Endothelial cell of umbilical vein (primary cell): ENCODE measurements at regions not wholly inside any gene's neighbourhood (a gene's known extent, or its start where the extent isn't known, plus 50 kb on each side); places are given as distances from the start of the nearest gene placed in this dataset.

Experiments
- BruUV-seq: library from RNA; stranded (reverse); fragments of 400-500 nt; replicated peaks from 2 replicates; lab custom pipeline; 2021; lab: Mats Ljungman, UMichigan
- CTCF ChIA-PET: fragments of 300-600, 350-600 bp; sonication (Branson Sonifier 250); formaldehyde crosslinking; loops from one replicate; lab custom pipeline; 2021; ENCODE audit warnings: antibody characterized with exemption, inconsistent platforms; lab: Charles Lee
- POLR2A ChIA-PET: fragments of 300-600, 350-600 bp; sonication (Branson Sonifier 250); formaldehyde crosslinking; loops from one replicate; lab custom pipeline; 2021; ENCODE audit warnings: antibody characterized with exemption, inconsistent platforms; lab: Charles Lee
- DNase-seq: peaks from one replicate; pipeline ENCODE4 v3.0.0-alpha.2; 2011; ENCODE audit warnings: low read depth, low spot score
- FAIRE-seq: peaks from 2 replicates; lab custom pipeline; 2011; peaks lifted over from hg19 to GRCh38; lab: Jason Lieb, UNC
- H2AFZ ChIP-seq: 2 replicates; pipeline ENCODE4 v1.6.0; 2012; ENCODE audit warnings: low read depth, low read length, control low read depth, inconsistent platforms
- H3K27ac ChIP-seq: 2 replicates; pipeline ENCODE4 v1.5.1; 2011; ENCODE audit warnings: low read depth, mild to moderate bottlenecking, control low read depth, low read length, moderate library complexity; ENCODE audit not compliant: insufficient read depth
- H3K27me3 ChIP-seq, 2 experiments: 2 replicates each; pipeline versions ENCODE4 v1.6.0 to v1.6.1; 2011; ENCODE audit warnings: low read length in 2 of 2, mixed read lengths in 1 of 2; ENCODE audit not compliant: control insufficient read depth in 2 of 2, insufficient read depth in 2 of 2
- H3K36me3 ChIP-seq, 2 experiments: 2 replicates in 1 of 2; 3 replicates in 1 of 2; pipeline ENCODE4 v1.5.1; 2011; ENCODE audit warnings: low read length in 2 of 2, mild to moderate bottlenecking in 1 of 2, moderate library complexity in 1 of 2; ENCODE audit not compliant: control insufficient read depth in 2 of 2, insufficient read depth in 2 of 2; ENCODE audit errors: extremely low read depth in 1 of 2
- H3K4me1 ChIP-seq: 3 replicates; pipeline ENCODE4 v1.5.1; 2011; ENCODE audit warnings: mild to moderate bottlenecking, low read length; ENCODE audit not compliant: control insufficient read depth, insufficient read depth; ENCODE audit errors: extremely low read depth
- H3K4me2 ChIP-seq: 2 replicates; pipeline ENCODE4 v1.6.1; 2011; ENCODE audit warnings: low read length, control low read depth, mixed read lengths; ENCODE audit not compliant: insufficient read depth
- H3K4me3 ChIP-seq, 3 experiments: fragments of 200-600 bp in 1 of 3; sonication (generic), shearing (Covaris generic) in 1 of 3; replicated peaks in 1 of 3; 2 replicates each; pipeline ENCODE4 v1.5.1; 2011 to 2016; ENCODE audit warnings: control low read depth in 3 of 3, low read length in 3 of 3, mild to moderate bottlenecking in 2 of 3, inconsistent platforms in 1 of 3, low read depth in 1 of 3, moderate library complexity in 1 of 3; ENCODE audit not compliant: insufficient read depth in 1 of 3
- H3K79me2 ChIP-seq: 2 replicates; pipeline ENCODE4 v1.6.0; 2012; ENCODE audit warnings: low read length, inconsistent platforms; ENCODE audit not compliant: control insufficient read depth, insufficient read depth
- H3K9ac ChIP-seq: replicated peaks from 2 replicates; pipeline ENCODE3; 2011; ENCODE audit warnings: low read length, control low read depth; ENCODE audit not compliant: insufficient read depth; ENCODE audit errors: extremely low read depth
- H3K9me1 ChIP-seq: replicated peaks from 3 replicates; pipeline ENCODE4 v1.6.0; 2011; ENCODE audit warnings: mild to moderate bottlenecking, low read length; ENCODE audit not compliant: control insufficient read depth, insufficient read depth; ENCODE audit errors: extremely low read depth
- H3K9me3 ChIP-seq: replicated peaks from 2 replicates; pipeline ENCODE4 v1.5.1; 2012; ENCODE audit warnings: low read length, inconsistent platforms; ENCODE audit not compliant: control insufficient read depth, insufficient read depth
- H4K20me1 ChIP-seq: replicated peaks from 2 replicates; pipeline ENCODE3; 2011; ENCODE audit warnings: mild to moderate bottlenecking, low read length; ENCODE audit not compliant: control insufficient read depth, insufficient read depth; ENCODE audit errors: extremely low read depth
- CTCF ChIP-seq, 2 donors: IDR thresholded peaks; 1 replicate in 1 of 2; 2 replicates in 1 of 2; pipeline ENCODE4 v1.5.1; 2011; ENCODE audit warnings: low read length in 2 of 2, mild to moderate bottlenecking in 2 of 2, moderate library complexity in 2 of 2, control low read depth in 1 of 2, inconsistent platforms in 1 of 2, low read depth in 1 of 2; ENCODE audit not compliant: insufficient read depth in 1 of 2; ENCODE audit errors: extremely low read depth in 1 of 2
- JUN ChIP-seq: IDR thresholded peaks from 2 replicates; pipeline ENCODE4 v1.6.1; 2011; ENCODE audit warnings: borderline replicate concordance, low read depth; ENCODE audit not compliant: insufficient read length, insufficient read depth
- MYC ChIP-seq: IDR thresholded peaks from one replicate; pipeline ENCODE4 v1.6.1; 2011; ENCODE audit warnings: mild to moderate bottlenecking, low read depth, low read length
- POLR2A ChIP-seq: IDR thresholded peaks from 2 replicates; pipeline ENCODE4 v1.6.1; 2012; ENCODE audit warnings: low read depth, mild to moderate bottlenecking, control low read depth, low read length
- POLR2AphosphoS5 ChIP-seq: IDR thresholded peaks from 2 replicates; pipeline ENCODE4 v1.6.1; 2012; ENCODE audit warnings: low read depth, mild to moderate bottlenecking, control low read depth, low read length, moderate library complexity; ENCODE audit not compliant: insufficient read depth
- dilution Hi-C: fragments of 300-500 bp; cut with MboI; formaldehyde crosslinking; loops from one replicate; pipeline ENCODE4 v1.15.0; 2019; ENCODE audit warnings: low sequenced_read_pairs; ENCODE audit not compliant: extremely low pct_ligation_motif_present
- intact Hi-C: fragments of 100-400 bp; cut with micrococcal nuclease; formaldehyde crosslinking; loops from one replicate; pipeline ENCODE4 v1.10.0; 2022
- TF ChIP-seq, protein P1 (sequence below): IDR thresholded peaks from 2 replicates; pipeline ENCODE4 v1.6.1; 2011; ENCODE audit not compliant: insufficient read depth, insufficient read length

DNA sequence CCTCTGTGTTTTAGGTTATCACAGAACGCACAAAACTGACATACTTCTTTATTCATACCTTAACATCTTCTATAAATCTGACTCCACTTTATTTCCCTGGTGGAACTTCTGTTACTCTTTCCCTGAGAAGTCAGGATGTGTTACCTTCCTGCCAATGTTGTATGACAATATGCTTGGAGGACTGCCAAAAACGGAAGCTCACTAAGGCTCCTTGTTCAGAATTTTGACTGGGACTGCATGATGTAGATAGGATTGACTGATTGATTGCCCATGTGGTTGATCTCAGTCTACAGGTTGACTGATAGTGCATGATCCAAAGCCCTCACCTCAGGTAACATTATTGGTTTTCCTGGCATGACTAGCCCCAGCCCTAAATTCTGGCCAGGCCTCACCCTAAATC lies 319.4 kb downstream of the TLR4 start:
- H3K27me3 ChIP-seq: no peaks in the 10 kb centered on the region
- H3K4me1 ChIP-seq: peaks cover 3% of the 10 kb centered on the region
- DNase-seq (peak; percentile 21), FAIRE-seq (no peak)
- ChIA-PET POLR2A (no interaction called here), CTCF (no interaction called here)
- no peaks in the 10 kb centered on the region for H3K36me3 ChIP-seq
- dilution Hi-C loops: no loop called here
- H3K79me2 ChIP-seq: no peaks in the 10 kb centered on the region
- H3K4me3 ChIP-seq: no peak overlapping the region
- TF ChIP-seq MYC (no peak), POLR2A (no peak)
- no peak overlapping the region for H3K4me2 ChIP-seq
- no peaks in the 10 kb centered on the region for H4K20me1 ChIP-seq
- H3K9me3 ChIP-seq: no peaks in the 10 kb centered on the region
- no peak overlapping the region for H2AFZ ChIP-seq
- no peak overlapping the region for H3K27ac ChIP-seq
- H3K9me1 ChIP-seq: no peaks in the 10 kb centered on the region
- H3K9ac ChIP-seq: no peak overlapping the region
- intact Hi-C loops: no loop called here
- no TSS peak for BruUV-seq

GRCh38 chr9:118028225-118028624 lies 324.0 kb downstream of the TLR4 start:
- no peaks in the 10 kb centered on the region for H3K9me3 ChIP-seq
- no peaks in the 10 kb centered on the region for H4K20me1 ChIP-seq
- BruUV-seq: no TSS peak
- H3K9ac ChIP-seq: no peak overlapping the region
- DNase-seq (no peak), FAIRE-seq (no peak)
- H3K36me3 ChIP-seq: no peaks in the 10 kb centered on the region
- no peaks in the 10 kb centered on the region for H3K79me2 ChIP-seq
- TF ChIP-seq CTCF (IDR thresholded peaks at IDR 0.05; ENCODE audit: extremely low read depth in 1 of 2, insufficient read depth in 1 of 2, low read depth in 1 of 2, low read length in 2 of 2): no peak
- TF ChIP-seq JUN: no peak
- TF ChIP-seq, protein P1, sequence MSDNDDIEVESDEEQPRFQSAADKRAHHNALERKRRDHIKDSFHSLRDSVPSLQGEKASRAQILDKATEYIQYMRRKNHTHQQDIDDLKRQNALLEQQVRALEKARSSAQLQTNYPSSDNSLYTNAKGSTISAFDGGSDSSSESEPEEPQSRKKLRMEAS: no peak
- TF ChIP-seq POLR2AphosphoS5: no peak
- H3K4me2 ChIP-seq: no peak overlapping the region
- dilution Hi-C loops (no loop called here), intact Hi-C loops (no loop called here)
- no peaks in the 10 kb centered on the region for H3K9me1 ChIP-seq
- POLR2A ChIA-PET: no interaction called here
- peaks cover 2% of the 10 kb centered on the region for H3K4me1 ChIP-seq
- H3K4me3 ChIP-seq: no peak overlapping the region
- no peak overlapping the region for H3K27ac ChIP-seq
- H3K27me3 ChIP-seq: no peaks in the 10 kb centered on the region
- H2AFZ ChIP-seq: no peak overlapping the region
- CTCF ChIA-PET: no interaction called here
